ENCODE measurements at regions not wholly inside any gene's neighbourhood (a gene's known extent, or its start where the extent isn't known, plus 50 kb on each side); places are given as distances from the start of the nearest gene placed in this dataset.
A peak's percentile ranks its signal among the peaks of the same experiment; 100 is the strongest.

- H3K36me3 Mint-ChIP-seq (ENCODE audit: unreplicated experiment), result peaks cover 2% of the 10 kb centered on the region
- peaks cover 14% of the 10 kb centered on the region for H3K4me1 Mint-ChIP-seq (ENCODE audit: unreplicated experiment)
- no peak overlapping the region for H3K4me3 Mint-ChIP-seq (ENCODE audit: unreplicated experiment)
- H3K27ac Mint-ChIP-seq (ENCODE audit: unreplicated experiment), result no peak overlapping the region
- H3K9me3 Mint-ChIP-seq (ENCODE audit: unreplicated experiment), result no peaks in the 10 kb centered on the region
- peaks cover 16% of the 10 kb centered on the region for H3K27me3 Mint-ChIP-seq (ENCODE audit: unreplicated experiment)
- no peak for DNase-seq (ENCODE audit: extremely low spot score, unreplicated experiment)
- TF ChIP-seq CTCF (IDR thresholded peaks at IDR 0.05), result no peak
These were observed 548.5 kb upstream of the NRP1 start for GRCh38 chr10:33882996-33883395.

- Mint-ChIP-seq H3K36me3 (ENCODE audit: unreplicated experiment) (peaks cover 2% of the 10 kb centered on the region), H3K27me3 (ENCODE audit: unreplicated experiment) (peaks cover 16% of the 10 kb centered on the region), H3K4me3 (ENCODE audit: unreplicated experiment) (no peak overlapping the region), H3K9me3 (ENCODE audit: unreplicated experiment) (no peaks in the 10 kb centered on the region), H3K4me1 (ENCODE audit: unreplicated experiment) (peaks cover 26% of the 10 kb centered on the region), H3K27ac (ENCODE audit: unreplicated experiment) (no peak overlapping the region)
- no peak for DNase-seq (ENCODE audit: extremely low spot score, unreplicated experiment)
- TF ChIP-seq CTCF (IDR thresholded peaks at IDR 0.05), result no peak
These were observed 545.8 kb upstream of the NRP1 start for GRCh38 chr10:33880291-33880690.

GRCh38 chr10:33878238-33878786, 543.8 kb upstream of the NRP1 start:
- no peak for TF ChIP-seq CTCF (IDR thresholded peaks at IDR 0.05)
- Mint-ChIP-seq H3K36me3 (ENCODE audit: unreplicated experiment) (peaks cover 2% of the 10 kb centered on the region), H3K9me3 (ENCODE audit: unreplicated experiment) (no peaks in the 10 kb centered on the region), H3K4me3 (ENCODE audit: unreplicated experiment) (no peak overlapping the region), H3K4me1 (ENCODE audit: unreplicated experiment) (peaks cover 26% of the 10 kb centered on the region), H3K27me3 (ENCODE audit: unreplicated experiment) (peaks cover 11% of the 10 kb centered on the region), H3K27ac (ENCODE audit: unreplicated experiment) (peak overlapping the region; percentile 45)
- no peak for DNase-seq (ENCODE audit: extremely low spot score, unreplicated experiment)

- Mint-ChIP-seq H3K27ac (ENCODE audit: unreplicated experiment) (no peak overlapping the region), H3K9me3 (ENCODE audit: unreplicated experiment) (no peaks in the 10 kb centered on the region), H3K36me3 (ENCODE audit: unreplicated experiment) (peaks cover 2% of the 10 kb centered on the region), H3K27me3 (ENCODE audit: unreplicated experiment) (peaks cover 14% of the 10 kb centered on the region), H3K4me1 (ENCODE audit: unreplicated experiment) (peaks cover 26% of the 10 kb centered on the region), H3K4me3 (ENCODE audit: unreplicated experiment) (no peak overlapping the region)
- no peak for TF ChIP-seq CTCF (IDR thresholded peaks at IDR 0.05)
- DNase-seq (ENCODE audit: extremely low spot score, unreplicated experiment), result no peak
These were observed 542.3 kb upstream of the NRP1 start for GRCh38 chr10:33876584-33877400.

- peaks cover 22% of the 10 kb centered on the region for H3K27me3 Mint-ChIP-seq (ENCODE audit: unreplicated experiment)
These were observed 541.6 kb upstream of the NRP1 start for GRCh38 chr10:33875924-33876583.

More at GRCh38 chr10:33875924-33876583, 541.6 kb upstream of the NRP1 start:
- no peak for TF ChIP-seq CTCF (IDR thresholded peaks at IDR 0.05)
- H3K4me3 Mint-ChIP-seq (ENCODE audit: unreplicated experiment), result no peak overlapping the region
- peaks cover 2% of the 10 kb centered on the region for H3K36me3 Mint-ChIP-seq (ENCODE audit: unreplicated experiment)
- H3K27ac Mint-ChIP-seq (ENCODE audit: unreplicated experiment), result no peak overlapping the region
- no peak for DNase-seq (ENCODE audit: extremely low spot score, unreplicated experiment)
- H3K4me1 Mint-ChIP-seq (ENCODE audit: unreplicated experiment), result peaks cover 26% of the 10 kb centered on the region
- H3K9me3 Mint-ChIP-seq (ENCODE audit: unreplicated experiment), result no peaks in the 10 kb centered on the region

Data from osteocyte (in vitro differentiated cells).